ENCODE measurements at regions not wholly inside any gene's neighbourhood (a gene's known extent, or its start where the extent isn't known, plus 50 kb on each side); places are given as distances from the start of the nearest gene placed in this dataset.
"Not testable (repeated sequence)": the region's sequence is repeated elsewhere in the genome, so short reads cannot be mapped to it uniquely, and the experiment has no call there.

GRCh38 chr7:69541779-69542432 is 56.4 kb upstream of the AUTS2 start:
- DNase-seq, H3K27me3 ChIP-seq, H3K9me3 ChIP-seq, H3K4me3 ChIP-seq, H3K36me3 ChIP-seq: not testable (repeated sequence)

GRCh38 chr7:69545175-69545574 is 53.1 kb upstream of the AUTS2 start:
- Histone ChIP-seq H3K36me3 (no peaks in the 10 kb centered on the region), H3K27me3 (no peaks in the 10 kb centered on the region)
- DNase-seq, result no peak

More at GRCh38 chr7:69545175-69545574, 53.1 kb upstream of the AUTS2 start:
- Histone ChIP-seq H3K9me3 (no peaks in the 10 kb centered on the region), H3K4me3 (no peak overlapping the region)

All from MG63 (cell line).